Activated T-cell treated with anti-CD3 and anti-CD28 coated beads, Interleukin-2, amount 50 U/mL, for 72 hours (primary cell): ENCODE measurements at regions not wholly inside any gene's neighbourhood (a gene's known extent, or its start where the extent isn't known, plus 50 kb on each side); places are given as distances from the start of the nearest gene placed in this dataset.
"Not testable (repeated sequence)": the region's sequence is repeated elsewhere in the genome, so short reads cannot be mapped to it uniquely, and the experiment has no call there.

Experiments used
- ATAC-seq, 2 donors: fragments of 150-1000 bp; cut with Tn5 transposase; replicated peaks in 1 of 2; 2 replicates each; pipeline ENCODE4 v1.10.0; 2021; ENCODE audit warnings: moderate library complexity in 2 of 2, mild to moderate bottlenecking in 1 of 2
- DNase-seq, 2 donors: peaks; one replicate each; pipeline ENCODE4 v3.0.0; 2021 to 2022; ENCODE audit warnings: mixed read lengths in 1 of 2
- H3K27ac Mint-ChIP-seq: one replicate; pipeline ENCODE4 v1.8.0; 2022; ENCODE audit warnings: mild to moderate bottlenecking, moderate library complexity, mixed read lengths
- H3K27me3 Mint-ChIP-seq: one replicate; pipeline ENCODE4 v1.8.0; 2022; ENCODE audit warnings: low read depth, mixed read lengths
- H3K36me3 Mint-ChIP-seq, 2 donors: one replicate each; pipeline ENCODE4 v1.8.0; 2022; ENCODE audit warnings: mixed read lengths in 2 of 2, mild to moderate bottlenecking in 1 of 2; ENCODE audit not compliant: insufficient read depth in 2 of 2
- H3K4me1 Mint-ChIP-seq: one replicate; pipeline ENCODE4 v1.8.0; 2022; ENCODE audit warnings: low read depth, mixed read lengths
- H3K4me3 Mint-ChIP-seq, 2 donors: one replicate each; pipeline ENCODE4 v1.8.0; 2022; ENCODE audit warnings: mild to moderate bottlenecking in 2 of 2, mixed read lengths in 2 of 2, moderate library complexity in 2 of 2
- H3K9me3 Mint-ChIP-seq, 2 donors: one replicate each; pipeline ENCODE4 v1.8.0; 2022; ENCODE audit warnings: mixed read lengths in 2 of 2

- DNase-seq (no peak), ATAC-seq (no peak)
- no peak overlapping the region for H3K4me3 Mint-ChIP-seq
- H3K27me3 Mint-ChIP-seq, result no peaks in the 10 kb centered on the region
- no peaks in the 10 kb centered on the region for H3K36me3 Mint-ChIP-seq
- no peak overlapping the region for H3K27ac Mint-ChIP-seq
- H3K9me3 Mint-ChIP-seq, result no peaks in the 10 kb centered on the region
- H3K4me1 Mint-ChIP-seq, result no peaks in the 10 kb centered on the region
Measured at GRCh38 chr3:5698851-5699250, 511.3 kb downstream of the EDEM1 start.

DNA sequence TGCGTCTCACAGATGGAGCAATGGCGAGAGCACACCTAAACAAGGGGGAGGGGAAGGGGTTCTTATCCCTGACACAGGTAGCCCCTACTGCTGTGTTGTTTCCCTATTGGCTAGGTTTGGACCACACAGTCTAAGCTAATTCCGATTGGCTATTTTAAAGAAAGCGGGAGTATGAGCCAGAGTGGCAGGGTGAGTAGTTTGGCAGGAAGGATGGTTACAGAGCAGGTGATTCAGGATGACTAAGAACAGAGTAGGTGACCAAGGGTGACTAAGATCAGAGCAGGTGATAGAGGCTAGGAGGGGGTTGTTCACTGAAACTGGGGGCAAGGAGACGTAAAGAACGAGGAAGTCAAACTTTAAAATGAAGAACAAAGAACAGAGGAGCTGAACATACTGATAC lies 511.8 kb downstream of the EDEM1 start:
- ATAC-seq, result no peak
- Mint-ChIP-seq H3K36me3 (no peaks in the 10 kb centered on the region), H3K27me3 (no peaks in the 10 kb centered on the region), H3K4me3 (no peak overlapping the region), H3K9me3 (no peaks in the 10 kb centered on the region), H3K4me1 (no peaks in the 10 kb centered on the region), H3K27ac (no peak overlapping the region)
- no peak for DNase-seq

DNA sequence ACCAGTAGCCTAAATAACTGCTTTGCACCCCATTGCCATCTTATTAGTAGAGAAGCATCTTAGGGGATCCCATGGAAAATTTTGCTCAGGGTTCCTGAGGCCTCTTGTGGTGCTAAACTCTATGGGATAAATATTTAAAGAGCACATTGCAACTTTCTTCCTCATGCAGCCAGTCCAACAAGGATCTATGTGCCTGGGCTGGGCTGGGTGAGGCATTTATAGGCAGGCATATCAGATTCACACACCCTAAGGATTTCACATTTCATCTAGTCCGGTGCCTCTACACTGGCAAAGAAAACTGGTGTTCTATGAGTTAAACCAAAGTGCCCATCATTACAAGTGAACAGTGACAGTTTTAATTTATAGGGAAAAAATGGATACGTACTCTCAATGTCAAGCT lies 512.3 kb downstream of the EDEM1 start:
- Mint-ChIP-seq H3K27me3 (no peaks in the 10 kb centered on the region), H3K36me3 (no peaks in the 10 kb centered on the region), H3K9me3 (no peaks in the 10 kb centered on the region), H3K27ac (no peak overlapping the region), H3K4me1 (no peaks in the 10 kb centered on the region), H3K4me3 (no peak overlapping the region)
- DNase-seq (no peak), ATAC-seq (no peak)

DNA sequence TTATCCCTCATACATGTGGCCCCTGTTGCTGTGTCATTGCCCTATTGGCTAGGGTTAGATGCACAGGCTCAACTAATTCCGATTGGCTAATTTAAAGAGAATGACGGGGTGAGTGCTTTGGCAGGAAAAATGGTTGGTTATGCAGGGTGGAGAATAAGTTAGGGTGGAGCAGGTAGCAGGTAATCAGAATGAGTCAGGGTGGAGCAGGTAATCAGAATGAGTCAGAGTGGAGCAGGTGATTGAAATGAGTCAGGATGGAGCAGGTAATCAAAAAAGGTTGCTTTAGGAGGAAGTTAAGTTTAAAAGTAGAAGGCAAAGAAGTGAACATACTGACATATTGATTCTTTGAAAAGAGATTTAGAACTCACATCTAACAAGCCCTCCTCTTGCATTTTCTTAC lies 513.5 kb downstream of the EDEM1 start:
- H3K9me3 Mint-ChIP-seq, DNase-seq, H3K4me1 Mint-ChIP-seq, H3K36me3 Mint-ChIP-seq, H3K27ac Mint-ChIP-seq, ATAC-seq, H3K4me3 Mint-ChIP-seq, H3K27me3 Mint-ChIP-seq: not testable (repeated sequence)

GRCh38 chr3:5707794-5708193 lies 520.3 kb downstream of the EDEM1 start:
- Mint-ChIP-seq H3K27me3 (no peaks in the 10 kb centered on the region), H3K4me3 (no peak overlapping the region), H3K27ac (no peak overlapping the region), H3K36me3 (no peaks in the 10 kb centered on the region), H3K9me3 (peaks cover under 1 to 2% of the 10 kb centered on the region in 2 donors), H3K4me1 (no peaks in the 10 kb centered on the region)
- ATAC-seq (no peak), DNase-seq (no peak)

- ATAC-seq, result no peak
Measured at GRCh38 chr3:5709714-5710113, 522.2 kb downstream of the EDEM1 start.

GRCh38 chr3:5710718-5711117 lies 523.2 kb downstream of the EDEM1 start:
- ATAC-seq (no peak), DNase-seq (no peak)
- no peak overlapping the region for H3K4me3 Mint-ChIP-seq
- H3K4me1 Mint-ChIP-seq, result no peaks in the 10 kb centered on the region
- H3K36me3 Mint-ChIP-seq, result no peaks in the 10 kb centered on the region
- H3K27ac Mint-ChIP-seq, result no peak overlapping the region
- no peaks in the 10 kb centered on the region for H3K27me3 Mint-ChIP-seq
- H3K9me3 Mint-ChIP-seq, result peaks cover 2% of the 10 kb centered on the region in 2 donors

More at GRCh38 chr3:5709714-5710113, 522.2 kb downstream of the EDEM1 start:
- Mint-ChIP-seq H3K9me3 (peaks cover 2% of the 10 kb centered on the region in 2 donors), H3K27ac (no peak overlapping the region), H3K4me1 (no peaks in the 10 kb centered on the region), H3K36me3 (no peaks in the 10 kb centered on the region), H3K27me3 (no peaks in the 10 kb centered on the region), H3K4me3 (no peak overlapping the region)
- DNase-seq, result no peak

DNA sequence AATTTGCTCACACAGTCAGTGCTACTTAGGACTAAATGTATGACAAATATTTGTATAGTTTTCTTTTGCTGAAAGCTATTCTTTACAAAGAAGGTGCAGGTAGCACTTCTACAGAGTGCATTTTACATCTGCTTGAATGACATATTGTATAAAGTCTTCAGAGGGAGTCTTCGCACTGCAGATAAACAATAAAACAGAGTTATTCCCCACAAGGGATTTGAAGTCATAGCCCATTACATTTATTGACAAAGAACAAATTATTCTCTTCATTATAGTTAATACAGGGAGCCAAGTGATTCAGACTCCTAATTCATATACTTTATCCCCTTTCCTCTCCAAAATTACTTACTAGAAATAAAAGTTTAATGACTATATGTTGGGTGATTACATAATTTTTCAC lies 529.7 kb downstream of the EDEM1 start:
- ATAC-seq (no peak), DNase-seq (no peak)
- Mint-ChIP-seq H3K4me3 (no peak overlapping the region), H3K27ac (no peak overlapping the region), H3K4me1 (no peaks in the 10 kb centered on the region), H3K36me3 (no peaks in the 10 kb centered on the region), H3K9me3 (peaks cover 0 to 3% of the 10 kb centered on the region in 2 donors), H3K27me3 (no peaks in the 10 kb centered on the region)

- H3K36me3 Mint-ChIP-seq, DNase-seq, H3K27me3 Mint-ChIP-seq, H3K27ac Mint-ChIP-seq, H3K4me3 Mint-ChIP-seq, H3K9me3 Mint-ChIP-seq, H3K4me1 Mint-ChIP-seq, ATAC-seq: not testable (repeated sequence)
Measured at GRCh38 chr3:5719668-5720067, 532.2 kb downstream of the EDEM1 start.

- Mint-ChIP-seq H3K27ac (no peak overlapping the region), H3K27me3 (no peaks in the 10 kb centered on the region), H3K36me3 (no peaks in the 10 kb centered on the region), H3K4me3 (no peak overlapping the region), H3K4me1 (no peaks in the 10 kb centered on the region), H3K9me3 (no peaks in the 10 kb centered on the region)
- DNase-seq (no peak), ATAC-seq (no peak)
Measured at GRCh38 chr3:5725801-5726200, 538.3 kb downstream of the EDEM1 start.

- H3K4me1 Mint-ChIP-seq, result no peaks in the 10 kb centered on the region
- no peak for ATAC-seq
Measured at GRCh38 chr3:5726621-5727020, 539.1 kb downstream of the EDEM1 start.

DNA sequence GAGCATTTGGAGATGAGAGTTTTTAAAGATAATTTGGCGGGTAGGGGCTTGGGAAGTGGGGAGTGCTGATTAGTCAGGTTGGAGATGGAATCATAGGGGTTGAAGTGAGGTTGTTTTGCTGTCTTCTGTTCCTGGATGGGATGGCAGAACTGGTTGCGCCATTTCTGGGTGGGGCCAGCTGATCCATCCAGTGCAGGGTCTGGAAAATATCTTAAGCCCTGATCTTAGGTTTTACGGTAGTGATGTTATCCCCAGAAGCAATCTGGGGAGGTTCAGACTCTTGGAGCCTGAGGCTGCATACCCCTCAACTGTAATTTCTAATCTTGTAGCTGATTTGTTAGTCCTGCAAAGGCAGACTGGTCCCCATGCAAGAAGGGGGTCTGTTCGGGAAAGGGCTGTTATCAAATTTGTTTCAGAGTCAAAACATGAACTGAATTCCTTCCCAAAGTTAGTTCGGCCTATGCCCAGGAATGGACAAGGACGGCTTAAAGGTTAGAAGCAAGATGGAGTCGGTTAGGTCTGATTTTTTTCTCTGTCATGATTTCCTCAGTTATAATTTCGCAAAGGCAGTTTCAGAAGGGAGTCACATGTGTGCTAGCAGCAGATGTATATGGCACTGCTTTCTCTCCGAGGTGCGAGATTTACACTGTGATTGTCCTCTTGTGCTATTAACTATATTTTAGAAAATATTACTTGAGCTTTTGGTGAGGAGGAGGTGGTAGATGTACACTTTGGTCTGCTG lies 540.4 kb downstream of the EDEM1 start:
- DNase-seq (no peak), ATAC-seq (no peak)
- Mint-ChIP-seq H3K36me3 (no peaks in the 10 kb centered on the region), H3K4me1 (no peaks in the 10 kb centered on the region), H3K27me3 (no peaks in the 10 kb centered on the region), H3K27ac (no peak overlapping the region), H3K4me3 (no peak overlapping the region), H3K9me3 (no peaks in the 10 kb centered on the region)

More at GRCh38 chr3:5726621-5727020, 539.1 kb downstream of the EDEM1 start:
- no peak overlapping the region for H3K4me3 Mint-ChIP-seq
- no peak overlapping the region for H3K27ac Mint-ChIP-seq
- H3K27me3 Mint-ChIP-seq, result no peaks in the 10 kb centered on the region
- no peaks in the 10 kb centered on the region for H3K36me3 Mint-ChIP-seq
- no peak for DNase-seq
- H3K9me3 Mint-ChIP-seq, result no peaks in the 10 kb centered on the region

DNA sequence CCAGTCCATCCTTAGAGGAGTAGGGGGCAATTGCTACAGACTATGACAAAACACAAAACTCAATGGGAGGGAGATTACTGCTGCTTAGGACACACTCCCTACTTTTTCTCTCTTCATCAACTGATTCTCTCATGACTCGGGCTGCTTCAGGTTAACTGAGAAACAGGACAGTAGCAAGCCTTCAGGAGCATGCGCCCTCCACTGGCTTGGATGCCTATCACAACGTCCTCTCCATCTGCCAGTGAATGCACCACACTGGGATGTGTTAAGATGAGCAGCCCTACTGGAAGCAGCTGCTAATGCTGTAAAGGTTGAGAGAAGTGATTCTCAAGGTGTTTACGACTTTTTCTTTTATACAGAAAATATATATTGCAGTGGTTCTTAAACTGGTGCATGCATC lies 542.3 kb downstream of the EDEM1 start:
- DNase-seq (no peak), ATAC-seq (no peak)
- Mint-ChIP-seq H3K4me1 (no peaks in the 10 kb centered on the region), H3K36me3 (no peaks in the 10 kb centered on the region), H3K27ac (no peak overlapping the region), H3K27me3 (no peaks in the 10 kb centered on the region), H3K4me3 (no peak overlapping the region), H3K9me3 (no peaks in the 10 kb centered on the region)

GRCh38 chr3:5731100-5731499 lies 543.6 kb downstream of the EDEM1 start:
- ATAC-seq, result no peak
- Mint-ChIP-seq H3K9me3 (no peaks in the 10 kb centered on the region), H3K27ac (no peak overlapping the region)

More at GRCh38 chr3:5731100-5731499, 543.6 kb downstream of the EDEM1 start:
- no peak for DNase-seq
- Mint-ChIP-seq H3K36me3 (no peaks in the 10 kb centered on the region), H3K4me1 (no peaks in the 10 kb centered on the region), H3K27me3 (no peaks in the 10 kb centered on the region), H3K4me3 (no peak overlapping the region)
